ENCODE measurements at regions not wholly inside any gene's neighbourhood (a gene's known extent, or its start where the extent isn't known, plus 50 kb on each side); places are given as distances from the start of the nearest gene placed in this dataset.

- no peak for TF ChIP-seq CTCF (IDR thresholded peaks at IDR 0.05 in 4 of 5, conservative IDR thresholded peaks at IDR 0.05 in 1 of 5)
- TF ChIP-seq POLR2A (IDR thresholded peaks at IDR 0.05), result no peak
Observed at GRCh38 chr5:33035851-33036527, 324.9 kb downstream of the NPR3 start.
